ENCODE measurements at regions not wholly inside any gene's neighbourhood (a gene's known extent, or its start where the extent isn't known, plus 50 kb on each side); places are given as distances from the start of the nearest gene placed in this dataset.
"Not testable (repeated sequence)": the region's sequence is repeated elsewhere in the genome, so short reads cannot be mapped to it uniquely, and the experiment has no call there.

DNA sequence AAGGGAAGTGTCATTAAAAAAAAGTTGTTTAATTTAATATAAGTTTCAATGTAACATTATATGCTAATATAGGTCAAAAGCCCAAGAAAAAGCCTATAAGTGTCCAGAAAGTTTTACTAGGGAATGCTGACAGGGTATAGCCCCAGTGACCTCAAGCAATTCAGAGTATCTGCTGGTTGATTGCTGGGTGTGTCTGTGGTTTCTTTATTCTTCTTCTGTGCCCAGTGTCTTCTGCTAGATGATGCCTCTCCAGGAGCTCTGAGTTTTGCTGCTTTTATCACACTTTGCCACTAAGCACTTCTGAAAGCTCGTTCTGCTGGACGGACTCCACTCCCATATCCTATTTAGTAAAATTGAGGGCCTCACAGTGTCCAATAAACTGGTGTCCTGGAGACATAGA, 212.2 kb upstream of the NRG3 start:
- DNase-seq, result no peak

DNA sequence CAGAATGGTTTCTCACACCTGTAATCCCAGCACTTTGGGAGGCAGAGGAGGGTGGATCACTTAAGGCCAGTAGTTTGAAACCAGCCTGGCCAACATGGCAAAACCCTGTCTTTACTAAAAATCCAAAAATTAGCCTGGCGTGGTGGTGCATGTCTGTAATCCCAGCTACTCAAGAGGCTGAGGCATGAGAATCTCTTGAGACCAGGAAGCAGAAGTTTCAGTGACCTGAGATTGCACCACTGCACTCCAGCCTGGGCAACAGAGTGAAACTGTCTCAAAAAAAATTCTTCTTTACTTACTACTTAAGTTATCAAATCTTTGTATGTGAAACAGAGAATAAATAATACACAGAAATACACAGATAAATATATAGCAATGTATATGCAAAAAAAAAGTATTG, 210.2 kb upstream of the NRG3 start:
- not testable (repeated sequence) for DNase-seq

DNA sequence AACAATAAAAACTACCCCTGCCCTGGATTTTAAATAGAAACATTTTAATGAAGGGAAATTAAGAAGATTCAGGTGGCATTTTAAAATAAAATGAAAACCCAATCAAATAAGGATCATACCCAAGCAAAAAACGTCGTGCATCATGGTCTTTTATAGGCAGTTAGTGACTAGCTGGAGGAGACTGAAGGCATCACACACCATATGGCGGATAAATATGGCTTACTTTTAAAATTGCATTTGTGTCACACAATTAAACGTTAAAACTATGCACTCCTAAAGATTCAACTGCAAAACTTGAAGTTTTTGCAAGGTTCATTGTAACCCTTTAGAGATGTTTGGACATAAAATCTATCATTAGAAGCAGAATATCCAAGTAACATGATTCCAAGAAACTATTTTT, 200.1 kb upstream of the NRG3 start:
- DNase-seq, result no peak

DNA sequence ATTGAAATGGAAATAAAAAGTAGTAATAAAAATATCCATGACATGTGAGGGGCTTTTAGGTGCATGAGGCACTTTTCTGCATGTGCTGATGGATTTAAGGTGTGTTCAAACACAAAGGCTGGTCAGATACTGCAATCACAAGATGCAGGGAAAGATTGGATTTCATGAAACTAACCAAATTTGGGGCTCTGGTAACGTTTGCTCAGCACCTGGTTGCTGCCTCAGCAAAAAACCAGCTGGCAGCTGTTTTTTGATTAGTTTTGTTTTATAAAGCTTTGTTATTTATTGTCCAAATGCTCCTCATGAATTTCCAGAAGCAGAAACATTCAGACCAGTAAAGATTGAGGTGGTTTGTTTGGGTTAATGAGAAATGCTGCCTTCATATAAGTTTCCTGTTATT, 195.7 kb upstream of the NRG3 start:
- DNase-seq, result no peak

DNA sequence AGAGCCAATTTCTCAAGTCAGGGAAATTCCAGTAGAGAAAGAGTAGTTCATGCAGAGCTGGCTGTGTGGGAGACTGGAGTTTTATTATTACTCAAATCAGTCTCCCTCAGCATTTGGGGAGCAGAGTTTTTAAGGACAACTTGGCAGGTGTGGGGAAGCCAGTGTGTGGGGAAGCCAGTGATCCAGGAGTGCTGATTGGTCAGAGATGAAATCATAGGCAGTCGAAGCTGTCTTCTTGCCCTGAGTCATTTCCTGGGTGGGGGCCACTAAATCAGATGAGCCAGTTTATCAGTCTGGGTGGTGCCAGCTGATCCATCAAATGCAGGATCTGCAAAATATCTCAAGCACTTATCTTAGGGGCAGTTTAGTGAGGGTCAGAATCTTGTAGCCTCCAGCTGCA, 194.6 kb upstream of the NRG3 start:
- no peak for DNase-seq

DNA sequence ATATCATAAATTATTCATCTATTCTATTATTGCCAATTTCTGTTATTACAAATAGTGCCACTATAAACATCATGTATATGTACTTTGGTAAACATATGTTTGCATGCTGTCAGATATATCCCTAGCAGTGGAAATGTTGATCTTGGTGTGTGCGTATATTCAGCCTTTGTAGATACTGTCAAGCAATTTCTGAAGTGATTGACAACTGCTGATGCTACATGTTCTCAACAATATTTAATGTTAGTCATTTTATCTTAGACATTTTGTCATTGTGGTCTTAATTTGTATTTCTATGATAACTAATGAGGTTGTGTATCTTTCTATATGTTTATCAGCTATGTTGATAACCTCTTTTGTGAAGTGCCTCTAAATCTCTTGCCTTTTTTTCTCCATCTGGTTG, 186.5 kb upstream of the NRG3 start:
- DNase-seq, result no peak

DNA sequence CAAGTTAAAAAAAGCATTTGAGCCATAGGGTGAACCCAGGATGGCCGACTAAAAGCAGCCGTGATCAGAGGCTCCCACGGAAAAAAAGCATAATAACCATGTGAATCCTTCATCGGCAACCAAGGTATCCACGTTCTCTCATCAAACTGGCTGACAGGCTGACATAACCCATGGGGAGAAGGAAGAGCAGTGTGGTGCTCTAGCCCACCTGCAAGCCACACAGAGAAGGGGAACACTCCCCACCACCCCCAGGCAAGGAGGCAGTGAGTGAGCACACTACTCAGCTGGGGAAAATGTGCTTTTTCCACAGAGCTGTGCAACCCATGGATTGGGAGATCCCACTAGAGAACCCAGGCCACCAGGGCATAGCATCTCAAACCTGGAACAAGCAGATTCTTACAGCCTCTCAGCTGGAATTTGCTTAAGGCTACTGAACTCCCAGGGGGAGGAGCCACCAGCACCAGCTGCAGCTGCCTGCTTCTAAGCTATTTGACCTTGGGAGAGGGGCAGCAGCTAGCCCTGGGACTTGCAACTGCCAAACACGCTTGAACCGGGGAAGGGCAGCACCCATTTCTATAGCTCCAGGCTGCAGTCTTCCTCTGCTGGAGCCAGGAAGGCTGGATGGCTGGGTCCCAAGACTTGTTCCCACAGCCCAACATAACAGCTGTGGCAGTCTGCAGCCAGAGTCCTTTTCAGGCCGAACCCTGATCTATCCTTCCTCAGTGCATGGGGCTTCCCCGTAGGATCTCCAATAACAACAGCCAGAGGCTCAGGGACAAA, 178.2 kb upstream of the NRG3 start:
- DNase-seq, result no peak

DNA sequence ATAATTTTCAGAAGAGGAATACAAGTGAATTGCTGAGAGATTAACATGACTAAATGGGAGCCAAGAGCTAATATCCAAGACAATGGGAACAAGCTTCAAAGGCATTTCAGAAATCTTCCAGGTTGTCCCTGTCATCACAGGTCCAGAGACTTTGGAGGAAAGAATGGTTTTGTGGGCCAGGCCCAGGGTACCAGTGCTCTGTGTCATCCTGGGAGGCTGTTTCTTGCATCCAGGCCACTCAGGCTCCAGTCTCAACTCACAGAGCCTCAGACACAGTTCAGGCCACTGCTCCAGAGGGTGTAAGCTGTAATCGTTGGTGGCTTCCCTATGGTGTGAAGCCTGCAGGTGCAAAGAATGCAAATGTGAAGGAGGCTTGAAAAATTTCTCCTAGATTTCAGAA, 170.4 kb upstream of the NRG3 start:
- no peak for DNase-seq

DNA sequence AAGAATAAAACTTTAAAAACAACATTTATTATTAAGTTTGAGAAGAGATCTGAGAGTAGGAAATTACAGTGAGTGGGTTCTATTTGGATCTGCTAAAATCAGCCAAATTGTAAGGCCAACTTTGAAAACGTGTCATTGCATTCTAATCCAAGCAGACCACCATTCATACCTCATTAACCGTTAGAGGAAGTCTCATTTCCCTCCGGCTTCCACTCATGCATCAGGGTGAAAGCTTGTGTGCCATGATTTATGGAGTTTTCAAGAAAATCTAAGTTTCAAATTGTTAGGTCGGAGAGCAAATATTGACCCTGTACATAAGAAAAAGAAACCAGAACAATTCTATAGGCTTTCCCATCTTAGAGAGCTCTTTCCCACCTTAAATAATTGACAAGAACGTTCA, 166.6 kb upstream of the NRG3 start:
- no peak for DNase-seq

DNA sequence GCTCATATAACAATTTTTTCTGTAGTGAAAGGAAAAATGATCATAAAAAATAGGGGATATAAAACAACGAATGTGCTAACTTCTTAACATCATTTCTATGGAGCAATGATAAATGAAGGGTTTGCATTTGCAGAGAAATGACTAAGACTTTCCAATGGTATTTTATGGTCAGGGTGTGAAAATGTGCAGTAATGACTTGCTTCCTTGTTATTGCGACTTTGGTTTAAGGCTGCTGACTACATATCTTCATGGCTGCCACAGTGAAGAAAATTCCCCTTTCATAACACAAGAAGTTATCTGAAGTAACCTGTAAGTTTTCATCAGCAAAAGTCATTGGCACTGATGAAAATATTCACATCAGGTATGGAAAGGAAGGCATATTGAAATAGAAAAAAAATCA, 166.1 kb upstream of the NRG3 start:
- no peak for DNase-seq

DNA sequence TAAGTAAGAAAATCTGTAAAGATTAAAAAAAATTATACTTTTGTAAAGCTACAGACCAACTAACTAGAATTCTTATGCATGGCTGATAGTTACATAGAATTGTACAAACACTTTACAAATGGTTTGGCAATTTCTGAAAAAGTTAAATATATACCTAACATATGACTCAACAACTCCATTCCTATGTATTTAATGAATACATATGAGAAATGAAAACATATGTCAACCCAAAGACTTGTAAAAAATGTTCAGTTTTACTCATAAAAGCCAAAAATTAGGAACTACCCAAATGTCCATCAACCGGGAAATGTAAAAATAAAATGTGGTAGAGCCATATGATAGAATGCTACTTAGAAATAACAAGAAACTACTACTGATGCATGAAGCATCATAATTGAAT, 152.6 kb upstream of the NRG3 start:
- no peak for DNase-seq

DNA sequence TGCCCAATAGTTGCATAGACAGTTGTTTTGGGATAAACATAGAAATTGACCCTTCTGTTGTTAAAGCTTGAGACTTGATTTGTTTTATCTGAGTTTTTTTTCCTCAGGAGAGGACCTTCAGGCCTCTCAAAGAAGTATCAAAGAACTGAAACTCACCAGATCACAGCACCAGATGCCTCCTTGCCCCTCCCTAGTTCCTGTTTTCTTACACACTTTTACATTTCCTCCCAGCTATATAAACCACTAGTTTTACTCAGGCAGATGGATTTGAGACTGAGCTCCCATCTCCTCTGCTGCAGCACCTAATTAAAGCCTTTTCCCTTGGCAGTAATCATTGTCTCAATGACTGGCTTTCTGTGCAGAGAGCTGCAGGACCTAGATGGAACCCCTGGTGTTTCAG, 150.6 kb upstream of the NRG3 start:
- DNase-seq, result no peak

DNA sequence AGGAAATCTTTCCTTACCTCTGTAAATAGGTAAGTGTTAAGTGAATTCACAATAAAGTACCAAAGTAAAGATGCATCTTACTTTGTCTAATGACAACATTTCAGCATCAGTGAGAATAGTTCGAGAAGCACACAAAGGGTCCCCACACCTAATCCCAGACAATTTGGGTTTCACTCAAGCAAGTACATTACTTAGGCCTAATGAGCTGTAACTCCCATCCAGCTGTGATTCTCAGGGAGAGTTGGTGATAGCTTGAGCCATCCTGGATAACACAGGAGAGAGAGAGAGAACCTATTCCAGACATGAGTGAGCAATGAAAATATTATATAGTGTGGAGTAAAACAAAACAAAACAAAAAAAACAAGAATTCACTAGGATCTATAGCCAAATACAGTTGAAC, 149.1 kb upstream of the NRG3 start:
- no peak for DNase-seq

DNA sequence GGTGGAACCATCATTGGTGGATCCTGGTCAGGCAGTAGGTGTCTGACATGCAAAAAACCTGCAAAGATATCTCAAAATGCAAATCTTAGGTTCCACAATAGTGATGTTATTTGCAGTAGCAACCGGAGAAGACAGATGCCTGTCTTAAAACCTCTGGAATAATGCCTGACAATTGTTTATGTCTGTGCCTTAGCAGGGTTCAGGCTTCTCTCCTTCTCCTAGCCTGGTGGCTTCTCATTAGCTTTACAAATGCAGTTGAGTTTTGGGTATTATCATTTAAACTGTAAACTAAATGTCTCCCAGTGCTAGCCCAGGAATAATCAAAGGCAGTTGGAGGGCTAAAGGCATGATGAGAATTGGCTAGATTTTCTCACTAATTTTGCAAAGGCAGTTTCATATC, 146.3 kb upstream of the NRG3 start:
- no peak for DNase-seq

DNA sequence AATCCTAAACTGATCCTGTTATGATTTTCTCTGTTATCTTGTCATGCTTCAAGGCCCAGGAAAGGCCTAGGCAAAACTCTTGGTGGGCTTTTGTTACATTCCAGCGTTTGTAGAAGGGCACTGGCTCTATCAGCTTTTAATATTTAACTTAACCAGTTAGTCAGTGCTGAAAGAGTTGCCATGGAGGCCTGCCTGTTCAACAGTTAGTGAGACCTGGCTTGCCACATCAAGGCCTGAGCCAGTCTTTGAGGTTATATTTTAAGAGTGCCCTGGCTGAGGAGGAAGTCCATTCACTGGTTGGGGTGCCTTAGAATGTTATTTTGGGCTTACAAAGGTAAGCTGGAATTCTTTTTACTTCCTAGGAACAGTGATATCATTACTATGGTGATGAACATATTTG, 144.1 kb upstream of the NRG3 start:
- DNase-seq, result no peak

DNA sequence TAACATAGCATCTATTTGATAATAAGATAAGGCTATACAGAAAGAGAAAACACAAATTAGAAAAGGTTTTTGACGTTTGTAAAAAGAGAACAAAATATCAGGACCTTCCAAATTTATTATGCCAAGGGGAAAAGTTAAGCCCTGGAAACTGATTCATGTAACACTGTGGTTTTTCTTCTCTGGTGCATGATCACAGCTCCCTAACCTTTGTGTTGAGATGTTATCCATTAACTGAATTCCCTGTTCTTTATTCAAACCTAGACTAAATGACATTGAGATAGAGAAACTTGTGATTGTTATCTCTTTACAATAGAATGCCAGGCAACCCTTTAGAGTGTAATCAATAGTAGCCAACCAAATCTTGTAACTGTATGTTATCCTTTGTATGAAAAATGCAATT, 141.5 kb upstream of the NRG3 start:
- no peak for DNase-seq

DNA sequence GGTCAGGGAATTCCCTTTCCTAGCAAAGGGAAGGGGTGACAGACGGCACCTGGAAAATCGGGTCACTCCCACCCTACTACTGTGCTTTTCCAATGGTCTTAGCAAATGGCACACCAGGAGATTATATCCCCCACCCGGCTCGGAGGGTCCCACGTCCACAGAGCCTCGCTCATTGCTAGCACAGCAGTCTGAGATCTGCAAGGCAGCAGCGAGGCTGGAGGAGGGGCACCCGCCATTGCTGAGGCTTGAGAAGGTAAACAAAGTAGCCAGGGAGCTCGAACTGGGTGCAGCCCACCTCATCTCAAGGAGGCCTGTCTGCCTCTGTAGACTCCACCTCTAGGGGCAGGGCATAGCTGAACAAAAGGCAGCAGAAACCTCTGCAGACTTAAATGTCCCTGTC, 139.8 kb upstream of the NRG3 start:
- not testable (repeated sequence) for DNase-seq

DNA sequence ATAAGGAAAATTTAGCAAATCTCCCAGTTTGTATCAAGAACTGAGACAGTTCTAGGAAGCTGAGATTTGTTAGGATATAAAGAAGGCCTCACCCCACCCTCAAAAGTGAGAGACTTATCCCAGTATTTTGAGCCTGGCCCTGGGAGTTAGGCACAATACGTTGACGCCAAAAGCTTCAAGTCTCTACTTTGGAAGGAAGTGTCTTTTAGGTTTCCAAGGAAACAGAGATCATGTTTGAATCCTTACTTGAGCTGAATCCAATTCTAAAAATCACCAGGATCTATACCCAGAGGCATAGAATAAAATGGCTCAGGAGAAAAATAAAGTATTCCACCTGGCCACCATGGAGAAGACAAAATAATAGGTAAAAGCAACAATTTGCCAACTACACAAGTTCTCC, 115.9 kb upstream of the NRG3 start:
- DNase-seq, result no peak

DNA sequence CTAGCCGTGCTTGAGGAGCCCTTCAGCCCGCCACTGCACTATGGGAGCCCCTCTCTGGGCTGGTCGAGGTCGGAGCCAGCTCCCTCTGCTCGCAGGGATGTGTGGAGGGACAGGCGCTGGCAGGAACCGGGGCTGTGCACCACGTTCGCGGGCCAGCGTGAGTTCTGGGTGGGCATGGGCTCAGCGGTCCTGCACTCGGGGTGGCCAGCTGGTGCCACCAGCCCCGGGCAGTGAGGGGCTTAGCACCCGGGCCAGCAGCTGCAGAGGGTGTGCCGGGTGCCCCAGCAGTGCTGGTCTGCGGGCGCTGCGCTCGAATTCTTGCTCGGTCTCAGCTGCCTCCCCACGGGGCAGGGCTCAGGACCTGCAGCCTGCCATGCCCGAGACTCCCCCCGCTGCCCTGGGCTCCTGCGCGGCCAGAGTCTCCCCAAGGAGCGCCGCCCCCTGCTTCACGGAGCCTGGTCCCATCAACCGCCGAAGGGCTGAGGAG, 90.8 kb upstream of the NRG3 start:
- DNase-seq, result no peak

DNA sequence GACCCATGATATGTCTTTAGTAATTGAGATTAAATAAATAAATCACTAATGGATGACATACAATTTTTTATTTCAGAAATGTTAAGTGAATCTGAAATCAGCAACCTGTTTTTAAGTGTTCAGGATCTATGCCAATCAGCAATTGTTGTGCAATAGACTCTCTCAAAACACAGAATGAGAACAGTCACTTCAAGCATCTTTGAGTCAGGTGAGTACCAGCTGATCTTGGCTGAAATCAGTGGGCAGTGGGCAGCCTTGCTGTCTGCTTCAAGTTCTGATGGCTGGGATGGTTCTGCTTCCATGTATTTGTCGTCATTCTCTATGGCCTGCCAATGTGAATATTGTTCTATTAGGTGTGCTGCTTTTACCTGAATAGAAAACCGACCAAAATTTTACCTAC, 82.3 kb upstream of the NRG3 start:
- no peak for DNase-seq

DNA sequence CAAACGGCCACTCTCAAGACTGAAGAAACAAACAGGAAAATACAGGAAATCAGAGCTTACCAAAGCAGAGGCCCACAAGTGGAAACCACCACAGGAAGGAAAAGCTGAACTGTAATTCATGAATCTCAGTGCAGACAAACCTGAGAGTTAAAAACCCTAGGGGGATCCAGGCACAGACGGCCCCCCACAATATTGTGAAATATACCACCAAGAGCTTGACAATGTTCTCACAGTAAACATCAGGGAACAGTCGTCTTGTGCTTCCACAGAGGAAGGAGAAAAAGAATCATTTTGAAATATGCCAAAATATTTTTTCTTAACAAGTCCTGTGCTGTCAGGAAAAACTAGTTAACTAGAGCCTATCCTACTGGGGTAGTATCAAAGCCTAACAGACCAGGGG, 68.2 kb upstream of the NRG3 start:
- no peak for DNase-seq

DNA sequence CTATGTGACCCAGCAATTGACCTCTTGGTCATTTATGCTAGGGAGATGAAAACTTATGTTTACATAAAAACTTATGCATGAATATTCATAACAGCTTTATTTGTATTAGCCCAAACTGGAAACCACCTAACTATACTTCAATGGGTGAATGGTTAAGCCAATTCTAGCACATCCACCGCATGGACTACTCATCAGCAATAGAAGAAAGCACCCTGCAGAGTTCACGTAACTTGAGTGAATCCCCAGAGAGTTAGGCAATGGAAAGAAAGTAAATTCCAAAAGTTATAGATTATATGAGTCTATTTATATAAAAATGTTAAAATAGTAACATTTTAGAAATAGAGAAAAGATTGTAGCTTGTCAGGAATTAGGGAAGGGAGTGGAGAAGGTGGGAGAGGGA, 60.2 kb upstream of the NRG3 start:
- no peak for DNase-seq

DNA sequence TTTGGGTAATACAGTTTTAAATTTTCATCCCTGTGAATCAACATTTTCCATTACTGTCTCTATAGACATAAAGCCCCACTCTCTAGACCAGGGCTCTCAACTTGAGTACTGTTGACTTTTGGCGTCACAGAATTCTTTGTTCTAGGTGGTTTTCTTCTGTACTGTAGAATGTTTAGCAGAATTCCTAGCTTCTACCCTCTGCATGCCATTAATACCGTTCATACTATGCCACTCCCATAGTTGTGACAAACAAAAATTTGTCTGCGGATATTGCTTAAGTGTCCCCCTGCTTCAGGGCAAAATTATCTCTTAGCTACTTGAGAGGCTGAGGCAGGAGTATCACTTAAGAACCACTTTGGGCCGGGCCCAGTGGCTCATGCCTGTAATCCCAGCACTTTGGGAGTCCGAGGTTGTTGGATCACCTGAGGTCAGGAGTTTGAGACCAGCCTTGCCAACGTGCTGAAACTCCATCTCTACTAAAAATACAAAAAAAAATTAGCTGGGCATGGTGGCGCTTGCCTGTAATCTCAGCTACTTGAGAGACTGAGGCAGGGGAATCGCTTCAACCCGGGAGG, 57.3 kb upstream of the NRG3 start:
- no peak for DNase-seq

DNA sequence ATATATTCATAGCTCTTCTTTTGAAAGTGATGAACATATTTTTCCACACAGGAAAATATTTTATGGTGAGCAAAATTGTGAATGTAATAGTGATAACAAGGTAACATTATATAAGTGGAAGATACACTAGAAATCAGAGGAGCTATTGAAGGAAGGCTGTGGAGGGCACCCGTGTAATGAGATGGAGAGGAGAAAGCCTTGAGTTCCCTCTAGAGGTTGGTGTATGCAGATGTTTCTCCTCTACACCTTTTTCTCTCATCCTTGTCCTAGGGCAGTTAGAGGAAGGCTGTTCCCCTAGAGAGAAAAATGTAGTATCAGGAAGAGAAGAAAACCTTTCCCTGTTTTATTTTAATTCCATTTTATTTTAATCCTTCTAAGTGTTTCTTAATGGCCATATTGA, 54.6 kb upstream of the NRG3 start:
- no peak for DNase-seq
